Testis (tissue), 2 donors: ENCODE measurements at regions not wholly inside any gene's neighbourhood (a gene's known extent, or its start where the extent isn't known, plus 50 kb on each side); places are given as distances from the start of the nearest gene placed in this dataset.

Experiments
- POLR2A ChIP-seq: fragments of 450-650 bp; IDR thresholded peaks from one replicate; pipeline ENCODE4 v1.6.1; 2017; ENCODE audit warnings: antibody characterized with exemption, mild to moderate bottlenecking, moderate library complexity
- TF ChIP-seq, protein P1 (sequence below), 3 experiments: fragments of 450-650 bp in 2 of 3; fragments of 200-600 bp in 1 of 3; sonication (generic) in 1 of 3; IDR thresholded peaks; one replicate each; pipeline ENCODE4 v1.5.1; 2016 to 2019; ENCODE audit warnings: antibody characterized with exemption in 3 of 3, mild to moderate bottlenecking in 2 of 3, moderate library complexity in 1 of 3

GRCh38 chr4:12036450-12036849 lies 607.8 kb upstream of the HS3ST1 start:
- TF ChIP-seq, protein P1, sequence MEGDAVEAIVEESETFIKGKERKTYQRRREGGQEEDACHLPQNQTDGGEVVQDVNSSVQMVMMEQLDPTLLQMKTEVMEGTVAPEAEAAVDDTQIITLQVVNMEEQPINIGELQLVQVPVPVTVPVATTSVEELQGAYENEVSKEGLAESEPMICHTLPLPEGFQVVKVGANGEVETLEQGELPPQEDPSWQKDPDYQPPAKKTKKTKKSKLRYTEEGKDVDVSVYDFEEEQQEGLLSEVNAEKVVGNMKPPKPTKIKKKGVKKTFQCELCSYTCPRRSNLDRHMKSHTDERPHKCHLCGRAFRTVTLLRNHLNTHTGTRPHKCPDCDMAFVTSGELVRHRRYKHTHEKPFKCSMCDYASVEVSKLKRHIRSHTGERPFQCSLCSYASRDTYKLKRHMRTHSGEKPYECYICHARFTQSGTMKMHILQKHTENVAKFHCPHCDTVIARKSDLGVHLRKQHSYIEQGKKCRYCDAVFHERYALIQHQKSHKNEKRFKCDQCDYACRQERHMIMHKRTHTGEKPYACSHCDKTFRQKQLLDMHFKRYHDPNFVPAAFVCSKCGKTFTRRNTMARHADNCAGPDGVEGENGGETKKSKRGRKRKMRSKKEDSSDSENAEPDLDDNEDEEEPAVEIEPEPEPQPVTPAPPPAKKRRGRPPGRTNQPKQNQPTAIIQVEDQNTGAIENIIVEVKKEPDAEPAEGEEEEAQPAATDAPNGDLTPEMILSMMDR (IDR thresholded peaks at IDR 0.05) = no peak
- TF ChIP-seq POLR2A = no peak
